GM12878 (cell line): ENCODE measurements at regions not wholly inside any gene's neighbourhood (a gene's known extent, or its start where the extent isn't known, plus 50 kb on each side); places are given as distances from the start of the nearest gene placed in this dataset.

Source experiments
- ATAC-seq: fragments of 200-7000 bp; cut with Tn5 transposase; 3 replicates; pipeline ENCODE4 v1.9.1; 2020; ENCODE audit warnings: mild to moderate bottlenecking, moderate library complexity
- BruUV-seq: library from RNA; stranded (reverse); fragments of 400-500 nt; replicated peaks from 2 replicates; lab custom pipeline; 2021; lab: Mats Ljungman, UMichigan
- CTCF ChIA-PET: fragments of 300-600 bp; sonication (Branson Sonifier 250); formaldehyde crosslinking; extraction: SDS; loops from one replicate; lab custom pipeline; 2021; ENCODE audit warnings: inconsistent platforms; lab: Yijun Ruan, JAX
- POLR2A ChIA-PET: fragments of 350-600 bp; formaldehyde crosslinking; extraction: SDS; loops from one replicate; lab custom pipeline; 2021; ENCODE audit warnings: inconsistent platforms; lab: Charles Lee
- RAD21 ChIA-PET: fragments of 300-600 bp; sonication (Branson Sonifier 250); formaldehyde crosslinking; loops from one replicate; lab custom pipeline; 2023; ENCODE audit warnings: antibody characterized with exemption; ENCODE audit not compliant: unreplicated experiment; lab: Charles Lee
- SMC1A ChIA-PET: fragments of 300-600 bp; sonication (Branson Sonifier 250); formaldehyde crosslinking; loops from one replicate; lab custom pipeline; 2023; ENCODE audit not compliant: unreplicated experiment, uncharacterized antibody; lab: Charles Lee
- DNase-seq: peaks from one replicate; pipeline ENCODE4 v3.0.0-alpha.2; 2011; ENCODE audit warnings: low read depth, low spot score
- FAIRE-seq: peaks from 3 replicates; lab custom pipeline; 2011; peaks lifted over from hg19 to GRCh38; lab: Jason Lieb, UNC
- H2AFZ ChIP-seq: 2 replicates; pipeline ENCODE4 v1.6.0; 2011; ENCODE audit warnings: low read depth, low read length, control low read depth; ENCODE audit not compliant: control insufficient read depth
- H3K27ac ChIP-seq: 2 replicates; pipeline ENCODE4 v1.5.1; 2011; ENCODE audit warnings: control low read depth; ENCODE audit not compliant: control insufficient read depth, insufficient read depth
- H3K27me3 ChIP-seq, 2 experiments: replicated peaks in 1 of 2; 2 replicates each; pipeline versions ENCODE4 v1.6.0 to v1.6.1; 2011; ENCODE audit warnings: low read length in 1 of 2; ENCODE audit not compliant: control insufficient read depth in 2 of 2, insufficient read depth in 2 of 2
- H3K36me3 ChIP-seq, 2 experiments: 2 replicates each; pipeline ENCODE4 v1.5.1; 2011; ENCODE audit warnings: low read length in 1 of 2; ENCODE audit not compliant: control insufficient read depth in 2 of 2, insufficient read depth in 2 of 2
- H3K4me1 ChIP-seq: 2 replicates; pipeline ENCODE4 v1.6.1; 2011; ENCODE audit warnings: mild to moderate bottlenecking, low read length, moderate library complexity, mixed read lengths; ENCODE audit not compliant: control insufficient read depth, insufficient read depth
- H3K4me2 ChIP-seq: 2 replicates; pipeline ENCODE4 v1.6.0; 2011; ENCODE audit warnings: control low read depth; ENCODE audit not compliant: control insufficient read depth, insufficient read depth
- H3K4me3 ChIP-seq: fragments of 200-600 bp; sonication (generic); 2 replicates; pipeline ENCODE4 v1.5.1; 2016
- H3K79me2 ChIP-seq: 2 replicates; pipeline ENCODE4 v1.6.0; 2011; ENCODE audit warnings: low read length; ENCODE audit not compliant: control insufficient read depth, insufficient read depth
- H3K9ac ChIP-seq: 2 replicates; pipeline ENCODE4 v1.8.0; 2011; ENCODE audit warnings: low read length, control low read depth, mixed read lengths; ENCODE audit not compliant: control insufficient read depth, insufficient read depth
- H3K9me3 ChIP-seq: replicated peaks from 3 replicates; pipeline ENCODE4 v1.5.1; 2011; ENCODE audit warnings: mild to moderate bottlenecking, low read length; ENCODE audit not compliant: control insufficient read depth, insufficient read depth
- H4K20me1 ChIP-seq: 2 replicates; pipeline ENCODE4 v1.6.0; 2011; ENCODE audit not compliant: control insufficient read depth, insufficient read depth
- ATF7 ChIP-seq: fragments of 450-650 bp; IDR thresholded peaks from 2 replicates; pipeline ENCODE4 v1.6.1; 2016; ENCODE audit warnings: low read depth, mild to moderate bottlenecking
- ESRRA ChIP-seq: IDR thresholded peaks from 2 replicates; pipeline ENCODE4 v1.6.1; 2012; ENCODE audit warnings: mild to moderate bottlenecking, low read length, improper control_type of control experiment
- MTA2 ChIP-seq: fragments of 450-650 bp; IDR thresholded peaks from 2 replicates; pipeline ENCODE4 v1.6.1; 2016; ENCODE audit warnings: low read depth, mild to moderate bottlenecking, moderate library complexity
- MYC ChIP-seq: IDR thresholded peaks from 2 replicates; pipeline ENCODE4 v1.6.1; 2011; ENCODE audit warnings: mild to moderate bottlenecking, low read length, moderate library complexity, inconsistent platforms; ENCODE audit not compliant: insufficient read depth, insufficient replicate concordance, insufficient read length, severe bottlenecking
- TARDBP ChIP-seq: IDR thresholded peaks from 2 replicates; pipeline ENCODE4 v1.6.1; 2016; ENCODE audit warnings: borderline replicate concordance
- ZNF274 ChIP-seq: IDR thresholded peaks from one replicate; pipeline ENCODE4 v1.8.0; 2011; ENCODE audit not compliant: insufficient read length, insufficient read depth
- ZNF384 ChIP-seq: IDR thresholded peaks from 2 replicates; pipeline ENCODE4 v1.6.1; 2012; ENCODE audit warnings: low read depth, mild to moderate bottlenecking, low read length, improper control_type of control experiment, borderline replicate concordance
- WGBS: methylation state at CpG from one replicate; pipeline ENCODE4 v1.1.6; 2016; ENCODE audit warnings: low lambda C conversion rate; ENCODE audit not compliant: insufficient replicate concordance, insufficient coverage; ENCODE audit errors: missing lambda C conversion rate; 5-methylcytosine and 5-hydroxymethylcytosine counted together
- in situ Hi-C: fragments of 300-500 bp; cut with MboI; formaldehyde crosslinking; loops from 9 replicates; pipeline ENCODE4 v1.14.3; 2018; ENCODE audit warnings: mixed read lengths
- intact Hi-C: fragments of 100-400 bp; cut with micrococcal nuclease; formaldehyde crosslinking; loops from one replicate; pipeline ENCODE4 v1.14.2; 2022; ENCODE audit not compliant: unreplicated experiment
- TF ChIP-seq, protein P1 (sequence below): IDR thresholded peaks from 2 replicates; pipeline ENCODE4 v1.6.1; 2011; ENCODE audit warnings: borderline replicate concordance, low read depth, mild to moderate bottlenecking, moderate library complexity, mixed read lengths, low read length; ENCODE audit not compliant: insufficient read depth; ENCODE audit errors: extremely low read length
- TF ChIP-seq, protein P2 (sequence below): fragments of 450-650 bp; IDR thresholded peaks from 2 replicates; pipeline ENCODE4 v1.6.1; 2017; ENCODE audit warnings: low read depth, mild to moderate bottlenecking, moderate library complexity
- TF ChIP-seq, protein P3 (sequence below): fragments of 450-650 bp; IDR thresholded peaks from 2 replicates; pipeline ENCODE4 v1.6.1; 2018; ENCODE audit warnings: mild to moderate bottlenecking, low read depth, moderate library complexity; ENCODE audit not compliant: partially characterized antibody
- TF ChIP-seq, protein P4 (sequence below): fragments of 450-650 bp; formaldehyde crosslinking; IDR thresholded peaks from 2 replicates; pipeline ENCODE4 v1.4.0; 2022; ENCODE audit warnings: mild to moderate bottlenecking, moderate library complexity
- TF ChIP-seq, protein P5 (sequence below): IDR thresholded peaks from 2 replicates; pipeline ENCODE4 v1.6.1; 2011; ENCODE audit warnings: low read depth, low read length, improper control_type of control experiment, borderline replicate concordance

DNA sequence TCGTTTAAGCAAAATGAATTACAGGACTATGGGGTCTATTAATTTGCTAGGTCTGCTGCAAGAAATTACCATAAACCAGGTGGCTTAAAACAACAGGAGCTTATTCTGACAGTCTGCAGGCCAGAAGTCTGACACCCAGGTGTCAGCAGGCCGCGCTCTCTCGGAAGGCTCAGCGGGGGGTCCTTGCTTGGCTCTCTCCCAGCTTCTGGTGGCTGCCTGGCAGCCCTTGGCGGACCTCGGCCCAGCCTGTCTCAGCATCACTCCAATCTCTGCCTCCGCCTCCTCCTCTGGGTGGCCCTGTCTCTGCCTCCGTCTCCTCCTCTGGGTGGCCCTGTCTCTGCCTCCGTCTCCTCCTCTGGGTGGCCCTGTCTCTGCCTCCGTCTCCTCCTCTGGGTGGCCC is 580.5 kb upstream of the FAT1 start:
- ATAC-seq = no peak
- ChIA-PET RAD21 (no interaction called here), CTCF (no interaction called here), POLR2A (no interaction called here), SMC1A (no interaction called here)
- H4K20me1 ChIP-seq = no peaks in the 10 kb centered on the region
- BruUV-seq = no TSS peak
- in situ Hi-C loops = no loop called here
- no peak overlapping the region for H2AFZ ChIP-seq
- no peak for FAIRE-seq
- no peak overlapping the region for H3K4me2 ChIP-seq
- no peaks in the 10 kb centered on the region for H3K27me3 ChIP-seq
- no peaks in the 10 kb centered on the region; the same call in 2 of the 3 replicates for H3K9me3 ChIP-seq
- H3K36me3 ChIP-seq = no peaks in the 10 kb centered on the region
- TF ChIP-seq MTA2 (no peak), ZNF384 (no peak), ESRRA (no peak), ATF7 (no peak), MYC (no peak), TARDBP (no peak), ZNF274 (no peak)
- TF ChIP-seq, protein P1, sequence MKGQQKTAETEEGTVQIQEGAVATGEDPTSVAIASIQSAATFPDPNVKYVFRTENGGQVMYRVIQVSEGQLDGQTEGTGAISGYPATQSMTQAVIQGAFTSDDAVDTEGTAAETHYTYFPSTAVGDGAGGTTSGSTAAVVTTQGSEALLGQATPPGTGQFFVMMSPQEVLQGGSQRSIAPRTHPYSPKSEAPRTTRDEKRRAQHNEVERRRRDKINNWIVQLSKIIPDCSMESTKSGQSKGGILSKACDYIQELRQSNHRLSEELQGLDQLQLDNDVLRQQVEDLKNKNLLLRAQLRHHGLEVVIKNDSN = no peak
- TF ChIP-seq, protein P2, sequence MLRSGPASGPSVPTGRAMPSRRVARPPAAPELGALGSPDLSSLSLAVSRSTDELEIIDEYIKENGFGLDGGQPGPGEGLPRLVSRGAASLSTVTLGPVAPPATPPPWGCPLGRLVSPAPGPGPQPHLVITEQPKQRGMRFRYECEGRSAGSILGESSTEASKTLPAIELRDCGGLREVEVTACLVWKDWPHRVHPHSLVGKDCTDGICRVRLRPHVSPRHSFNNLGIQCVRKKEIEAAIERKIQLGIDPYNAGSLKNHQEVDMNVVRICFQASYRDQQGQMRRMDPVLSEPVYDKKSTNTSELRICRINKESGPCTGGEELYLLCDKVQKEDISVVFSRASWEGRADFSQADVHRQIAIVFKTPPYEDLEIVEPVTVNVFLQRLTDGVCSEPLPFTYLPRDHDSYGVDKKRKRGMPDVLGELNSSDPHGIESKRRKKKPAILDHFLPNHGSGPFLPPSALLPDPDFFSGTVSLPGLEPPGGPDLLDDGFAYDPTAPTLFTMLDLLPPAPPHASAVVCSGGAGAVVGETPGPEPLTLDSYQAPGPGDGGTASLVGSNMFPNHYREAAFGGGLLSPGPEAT = no peak
- TF ChIP-seq, protein P3, sequence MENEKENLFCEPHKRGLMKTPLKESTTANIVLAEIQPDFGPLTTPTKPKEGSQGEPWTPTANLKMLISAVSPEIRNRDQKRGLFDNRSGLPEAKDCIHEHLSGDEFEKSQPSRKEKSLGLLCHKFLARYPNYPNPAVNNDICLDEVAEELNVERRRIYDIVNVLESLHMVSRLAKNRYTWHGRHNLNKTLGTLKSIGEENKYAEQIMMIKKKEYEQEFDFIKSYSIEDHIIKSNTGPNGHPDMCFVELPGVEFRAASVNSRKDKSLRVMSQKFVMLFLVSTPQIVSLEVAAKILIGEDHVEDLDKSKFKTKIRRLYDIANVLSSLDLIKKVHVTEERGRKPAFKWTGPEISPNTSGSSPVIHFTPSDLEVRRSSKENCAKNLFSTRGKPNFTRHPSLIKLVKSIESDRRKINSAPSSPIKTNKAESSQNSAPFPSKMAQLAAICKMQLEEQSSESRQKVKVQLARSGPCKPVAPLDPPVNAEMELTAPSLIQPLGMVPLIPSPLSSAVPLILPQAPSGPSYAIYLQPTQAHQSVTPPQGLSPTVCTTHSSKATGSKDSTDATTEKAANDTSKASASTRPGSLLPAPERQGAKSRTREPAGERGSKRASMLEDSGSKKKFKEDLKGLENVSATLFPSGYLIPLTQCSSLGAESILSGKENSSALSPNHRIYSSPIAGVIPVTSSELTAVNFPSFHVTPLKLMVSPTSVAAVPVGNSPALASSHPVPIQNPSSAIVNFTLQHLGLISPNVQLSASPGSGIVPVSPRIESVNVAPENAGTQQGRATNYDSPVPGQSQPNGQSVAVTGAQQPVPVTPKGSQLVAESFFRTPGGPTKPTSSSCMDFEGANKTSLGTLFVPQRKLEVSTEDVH = no peak
- TF ChIP-seq, protein P4, sequence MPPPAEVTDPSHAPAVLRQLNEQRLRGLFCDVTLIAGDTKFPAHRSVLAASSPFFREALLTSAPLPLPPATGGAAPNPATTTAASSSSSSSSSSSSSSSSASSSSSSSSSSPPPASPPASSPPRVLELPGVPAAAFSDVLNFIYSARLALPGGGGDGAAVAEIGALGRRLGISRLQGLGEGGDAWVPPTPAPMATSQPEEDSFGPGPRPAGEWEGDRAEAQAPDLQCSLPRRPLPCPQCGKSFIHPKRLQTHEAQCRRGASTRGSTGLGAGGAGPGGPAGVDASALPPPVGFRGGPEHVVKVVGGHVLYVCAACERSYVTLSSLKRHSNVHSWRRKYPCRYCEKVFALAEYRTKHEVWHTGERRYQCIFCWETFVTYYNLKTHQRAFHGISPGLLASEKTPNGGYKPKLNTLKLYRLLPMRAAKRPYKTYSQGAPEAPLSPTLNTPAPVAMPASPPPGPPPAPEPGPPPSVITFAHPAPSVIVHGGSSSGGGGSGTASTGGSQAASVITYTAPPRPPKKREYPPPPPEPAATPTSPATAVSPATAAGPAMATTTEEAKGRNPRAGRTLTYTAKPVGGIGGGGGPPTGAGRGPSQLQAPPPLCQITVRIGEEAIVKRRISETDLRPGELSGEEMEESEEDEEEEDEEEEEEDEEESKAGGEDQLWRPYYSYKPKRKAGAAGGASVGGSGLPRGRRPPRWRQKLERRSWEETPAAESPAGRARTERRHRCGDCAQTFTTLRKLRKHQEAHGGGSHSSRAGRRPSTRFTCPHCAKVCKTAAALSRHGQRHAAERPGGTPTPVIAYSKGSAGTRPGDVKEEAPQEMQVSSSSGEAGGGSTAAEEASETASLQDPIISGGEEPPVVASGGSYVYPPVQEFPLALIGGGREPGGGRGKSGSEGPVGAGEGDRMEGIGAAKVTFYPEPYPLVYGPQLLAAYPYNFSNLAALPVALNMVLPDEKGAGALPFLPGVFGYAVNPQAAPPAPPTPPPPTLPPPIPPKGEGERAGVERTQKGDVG = no peak
- TF ChIP-seq, protein P5, sequence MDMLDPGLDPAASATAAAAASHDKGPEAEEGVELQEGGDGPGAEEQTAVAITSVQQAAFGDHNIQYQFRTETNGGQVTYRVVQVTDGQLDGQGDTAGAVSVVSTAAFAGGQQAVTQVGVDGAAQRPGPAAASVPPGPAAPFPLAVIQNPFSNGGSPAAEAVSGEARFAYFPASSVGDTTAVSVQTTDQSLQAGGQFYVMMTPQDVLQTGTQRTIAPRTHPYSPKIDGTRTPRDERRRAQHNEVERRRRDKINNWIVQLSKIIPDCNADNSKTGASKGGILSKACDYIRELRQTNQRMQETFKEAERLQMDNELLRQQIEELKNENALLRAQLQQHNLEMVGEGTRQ = no peak
- H3K4me3 ChIP-seq = no peak overlapping the region
- H3K27ac ChIP-seq = no peak overlapping the region
- intact Hi-C loops = no loop called here
- 41% methylated on average over 9 of the region's 11 CpGs for WGBS
- H3K9ac ChIP-seq = no peak overlapping the region
- H3K4me1 ChIP-seq = no peaks in the 10 kb centered on the region
- no peaks in the 10 kb centered on the region for H3K79me2 ChIP-seq
- DNase-seq = no peak
